ENCODE measurements at regions not wholly inside any gene's neighbourhood (a gene's known extent, or its start where the extent isn't known, plus 50 kb on each side); places are given as distances from the start of the nearest gene placed in this dataset.
"Not testable (repeated sequence)": the region's sequence is repeated elsewhere in the genome, so short reads cannot be mapped to it uniquely, and the experiment has no call there.

- Histone ChIP-seq H3K9ac (ENCODE audit: low read length) (no peak overlapping the region), H3K4me1 (ENCODE audit: control insufficient read depth in 2 of 2, insufficient read depth in 2 of 2, low read length in 2 of 2) (no peaks in the 10 kb centered on the region), H3K27me3 (replicated peaks in 1 of 4; ENCODE audit: control extremely low read depth in 1 of 4, control insufficient read depth in 3 of 4, insufficient read depth in 4 of 4, low read length in 3 of 4) (no peaks in the 10 kb centered on the region), H2AFZ (ENCODE audit: insufficient read depth, low read depth, low read length, poor library complexity, severe bottlenecking) (no peak overlapping the region), H3K4me2 (replicated peaks; ENCODE audit: low read depth, low read length, poor library complexity, severe bottlenecking) (no peak overlapping the region), H3K36me3 (replicated peaks in 1 of 2; ENCODE audit: control extremely low read depth in 1 of 2, control insufficient read depth in 1 of 2, extremely low read depth in 1 of 2, insufficient read depth in 2 of 2, low read length in 1 of 2) (no peaks in the 10 kb centered on the region), H4K20me1 (ENCODE audit: control insufficient read depth, insufficient read depth, low read length, poor library complexity, severe bottlenecking) (no peaks in the 10 kb centered on the region), H3K9me3 (ENCODE audit: control extremely low read depth in 1 of 3, control insufficient read depth in 2 of 3, insufficient read depth in 1 of 3, low read length in 2 of 3) (no peaks in the 10 kb centered on the region), H3K27ac (ENCODE audit: low read length in 2 of 2) (no peak overlapping the region), H3K79me2 (ENCODE audit: control insufficient read depth, insufficient read depth, low read length) (no peaks in the 10 kb centered on the region), H3K4me3 (ENCODE audit: control extremely low read depth in 1 of 5, extremely low read depth in 1 of 5, insufficient read depth in 1 of 5, low read depth in 2 of 5, low read length in 4 of 5) (no peak overlapping the region)
- no peaks in the 10 kb centered on the region for H3K4me1 Mint-ChIP-seq
- WGBS (ENCODE audit: insufficient coverage) = no CpG with 5 or more reads among the region's 4 CpGs
- intact Hi-C loops (cut with micrococcal nuclease) = no loop called here
- H3K27me3 Mint-ChIP-seq = no peaks in the 10 kb centered on the region
- no peak overlapping the region for H3K27ac Mint-ChIP-seq
- POLR2A ChIA-PET = no interaction called here
- CTCF ChIA-PET = no interaction called here
- peaks cover 2% of the 10 kb centered on the region for H3K9me3 Mint-ChIP-seq (ENCODE audit: insufficient read depth)
- TF ChIP-seq CTCF (IDR thresholded peaks at IDR 0.05) (no peak), EZH2 (IDR thresholded peaks at IDR 0.05; ENCODE audit: borderline replicate concordance, insufficient read depth, low read depth, low read length, poor library complexity, severe bottlenecking) (no peak)
- no peak for DNase-seq
- no peak overlapping the region for H3K4me3 Mint-ChIP-seq
- no peak for ATAC-seq (ENCODE audit: low read depth)
Measured at GRCh38 chr10:81251457-81252115, 623.4 kb upstream of the NRG3 start.

GRCh38 chr10:81264991-81265390 is 610.0 kb upstream of the NRG3 start:
- H3K79me2 ChIP-seq (ENCODE audit: control insufficient read depth, insufficient read depth, low read length); H3K4me3 ChIP-seq (ENCODE audit: control extremely low read depth in 1 of 5, extremely low read depth in 1 of 5, insufficient read depth in 1 of 5, low read depth in 2 of 5, low read length in 4 of 5); H3K4me3 Mint-ChIP-seq; CTCF ChIA-PET; H3K27me3 ChIP-seq (replicated peaks in 1 of 4; ENCODE audit: control extremely low read depth in 1 of 4, control insufficient read depth in 3 of 4, insufficient read depth in 4 of 4, low read length in 3 of 4); H3K9me3 Mint-ChIP-seq (ENCODE audit: insufficient read depth); H3K27ac Mint-ChIP-seq; ATAC-seq (ENCODE audit: low read depth); H3K27me3 Mint-ChIP-seq; H3K36me3 ChIP-seq (replicated peaks in 1 of 2; ENCODE audit: control extremely low read depth in 1 of 2, control insufficient read depth in 1 of 2, extremely low read depth in 1 of 2, insufficient read depth in 2 of 2, low read length in 1 of 2); H3K9me3 ChIP-seq (ENCODE audit: control extremely low read depth in 1 of 3, control insufficient read depth in 2 of 3, insufficient read depth in 1 of 3, low read length in 2 of 3); H3K9ac ChIP-seq (ENCODE audit: low read length); DNase-seq; H3K4me1 Mint-ChIP-seq; H4K20me1 ChIP-seq (ENCODE audit: control insufficient read depth, insufficient read depth, low read length, poor library complexity, severe bottlenecking); POLR2A ChIA-PET; H3K4me2 ChIP-seq (replicated peaks; ENCODE audit: low read depth, low read length, poor library complexity, severe bottlenecking); H3K4me1 ChIP-seq (ENCODE audit: control insufficient read depth in 2 of 2, insufficient read depth in 2 of 2, low read length in 2 of 2); H2AFZ ChIP-seq (ENCODE audit: insufficient read depth, low read depth, low read length, poor library complexity, severe bottlenecking); H3K27ac ChIP-seq (ENCODE audit: low read length in 2 of 2); intact Hi-C loops (cut with micrococcal nuclease): not testable (repeated sequence)
- WGBS (ENCODE audit: insufficient coverage) = 95% methylated on average over 4 of the region's 18 CpGs

Measured in B cell (primary cell).